ENCODE measurements at regions not wholly inside any gene's neighbourhood (a gene's known extent, or its start where the extent isn't known, plus 50 kb on each side); places are given as distances from the start of the nearest gene placed in this dataset.
A peak's percentile ranks its signal among the peaks of the same experiment; 100 is the strongest.

- H3K27ac ChIP-seq (ENCODE audit: low read length): peak overlapping the region; percentile 66
- no peak overlapping the region for H3K9ac ChIP-seq (ENCODE audit: low read length)
- H3K9me2 ChIP-seq (ENCODE audit: insufficient read depth, low read length): no peaks in the 10 kb centered on the region
- no peaks in the 10 kb centered on the region for H3K36me3 ChIP-seq (ENCODE audit: insufficient read depth, low read length)
- no peaks in the 10 kb centered on the region for H3F3A ChIP-seq (ENCODE audit: insufficient read depth, low read length, poor library complexity, severe bottlenecking)
- no peak overlapping the region for H3K4me3 ChIP-seq (ENCODE audit: low read length)
- no peaks in the 10 kb centered on the region for H3K79me2 ChIP-seq (replicated peaks; ENCODE audit: insufficient read depth, low read length)
- H3K4me2 ChIP-seq (ENCODE audit: low read length): no peak overlapping the region
- no peaks in the 10 kb centered on the region for H3K9me3 ChIP-seq (ENCODE audit: low read length)
- TF ChIP-seq REST (IDR thresholded peaks at IDR 0.05; ENCODE audit: borderline replicate concordance) (no peak), POLR2AphosphoS5 (IDR thresholded peaks at IDR 0.05) (no peak), CTCF (IDR thresholded peaks at IDR 0.05; ENCODE audit: poor library complexity, severe bottlenecking) (no peak), EZH2 (IDR thresholded peaks at IDR 0.05; ENCODE audit: borderline replicate concordance, insufficient read depth, low read length, poor library complexity, severe bottlenecking) (no peak), SMC3 (conservative IDR thresholded peaks at IDR 0.05; ENCODE audit: poor library complexity) (no peak), MXI1 (conservative IDR thresholded peaks at IDR 0.05; ENCODE audit: poor library complexity, severe bottlenecking) (no peak), EP300 (conservative IDR thresholded peaks at IDR 0.05; ENCODE audit: poor library complexity, severe bottlenecking) (no peak), TAF1 (IDR thresholded peaks at IDR 0.05; ENCODE audit: low read depth) (no peak), RAD21 (conservative IDR thresholded peaks at IDR 0.05) (no peak)
- no peaks in the 10 kb centered on the region for H4K20me1 ChIP-seq (ENCODE audit: insufficient read depth)
- no peaks in the 10 kb centered on the region for H3K27me3 ChIP-seq (ENCODE audit: insufficient read depth, low read depth, low read length)
- H2AFZ ChIP-seq (ENCODE audit: low read depth, low read length): no peak overlapping the region
These were observed 221.7 kb downstream of the PDCD6IP start for GRCh38 chr3:34020170-34020569.

- no peaks in the 10 kb centered on the region for H4K20me1 ChIP-seq (ENCODE audit: insufficient read depth)
- peak overlapping the region; percentile 10 for H3K4me2 ChIP-seq (ENCODE audit: low read length)
- TF ChIP-seq SMC3 (conservative IDR thresholded peaks at IDR 0.05; ENCODE audit: poor library complexity): no peak
- no peak for TF ChIP-seq EP300 (conservative IDR thresholded peaks at IDR 0.05; ENCODE audit: poor library complexity, severe bottlenecking)
- no peak for TF ChIP-seq CTCF (IDR thresholded peaks at IDR 0.05; ENCODE audit: poor library complexity, severe bottlenecking)
- TF ChIP-seq MXI1 (conservative IDR thresholded peaks at IDR 0.05; ENCODE audit: poor library complexity, severe bottlenecking): no peak
- TF ChIP-seq TAF1 (IDR thresholded peaks at IDR 0.05; ENCODE audit: low read depth): no peak
- no peak for TF ChIP-seq POLR2AphosphoS5 (IDR thresholded peaks at IDR 0.05)
- no peak for TF ChIP-seq RAD21 (conservative IDR thresholded peaks at IDR 0.05)
- no peak for TF ChIP-seq REST (IDR thresholded peaks at IDR 0.05; ENCODE audit: borderline replicate concordance)
- TF ChIP-seq EZH2 (IDR thresholded peaks at IDR 0.05; ENCODE audit: borderline replicate concordance, insufficient read depth, low read length, poor library complexity, severe bottlenecking): no peak
- H3K27me3 ChIP-seq (ENCODE audit: insufficient read depth, low read depth, low read length): no peaks in the 10 kb centered on the region
- H3F3A ChIP-seq (ENCODE audit: insufficient read depth, low read length, poor library complexity, severe bottlenecking): no peaks in the 10 kb centered on the region
- H3K36me3 ChIP-seq (ENCODE audit: insufficient read depth, low read length): no peaks in the 10 kb centered on the region
- peak overlapping the region; percentile 66 for H3K27ac ChIP-seq (ENCODE audit: low read length)
- peak overlapping the region; percentile 36 for H3K9ac ChIP-seq (ENCODE audit: low read length)
- H3K9me3 ChIP-seq (ENCODE audit: low read length): no peaks in the 10 kb centered on the region
- no peak overlapping the region for H2AFZ ChIP-seq (ENCODE audit: low read depth, low read length)
- peak overlapping the region; percentile 25 for H3K4me3 ChIP-seq (ENCODE audit: low read length)
- no peaks in the 10 kb centered on the region for H3K79me2 ChIP-seq (replicated peaks; ENCODE audit: insufficient read depth, low read length)
- no peaks in the 10 kb centered on the region for H3K9me2 ChIP-seq (ENCODE audit: insufficient read depth, low read length)
These were observed 222.6 kb downstream of the PDCD6IP start for GRCh38 chr3:34020726-34021680.

All from neural cell (in vitro differentiated cells).